H1 (cell line): ENCODE measurements at regions not wholly inside any gene's neighbourhood (a gene's known extent, or its start where the extent isn't known, plus 50 kb on each side); places are given as distances from the start of the nearest gene placed in this dataset.

Source experiments
- CTCF ChIA-PET: fragments of 300-600 bp; sonication (Branson Sonifier 250); formaldehyde crosslinking; loops from one replicate; lab custom pipeline; 2021; ENCODE audit not compliant: partially characterized antibody; lab: Charles Lee
- POLR2A ChIA-PET: fragments of 300-600 bp; sonication (Branson Sonifier 250); formaldehyde crosslinking; loops from one replicate; lab custom pipeline; 2021; ENCODE audit warnings: inconsistent platforms; ENCODE audit not compliant: partially characterized antibody; lab: Charles Lee
- DNase-seq, 2 experiments: peaks; one replicate each; pipeline versions ENCODE4 v3.0.0 to v3.0.0-alpha.2; 2010 to 2022; ENCODE audit warnings: low spot score in 2 of 2, low read depth in 1 of 2, mixed read lengths in 1 of 2
- FAIRE-seq: peaks from 2 replicates; lab custom pipeline; 2011; peaks lifted over from hg19 to GRCh38; lab: Jason Lieb, UNC
- H2AFZ ChIP-seq: 2 replicates; pipeline ENCODE4 v1.8.1; 2012; ENCODE audit warnings: low read length, inconsistent platforms
- H2AK5ac ChIP-seq: 2 replicates; pipeline ENCODE4 v1.6.1; 2013; ENCODE audit warnings: low read depth, low read length
- H2BK120ac ChIP-seq: replicated peaks from 2 replicates; pipeline ENCODE3; 2013; ENCODE audit warnings: low read depth, low read length, inconsistent platforms
- H2BK12ac ChIP-seq: 2 replicates; pipeline ENCODE4 v1.6.1; 2013; ENCODE audit warnings: low read depth, low read length
- H2BK15ac ChIP-seq: 2 replicates; pipeline ENCODE4 v1.6.1; 2013; ENCODE audit warnings: low read length
- H2BK20ac ChIP-seq: 2 replicates; pipeline ENCODE4 v1.6.1; 2013; ENCODE audit warnings: low read length
- H2BK5ac ChIP-seq: 2 replicates; pipeline ENCODE4 v1.6.1; 2013; ENCODE audit warnings: low read depth, low read length
- H3K14ac ChIP-seq: 2 replicates; pipeline ENCODE4 v1.6.1; 2013; ENCODE audit warnings: inconsistent platforms; ENCODE audit not compliant: insufficient read length
- H3K18ac ChIP-seq: 2 replicates; pipeline ENCODE4 v1.6.1; 2013; ENCODE audit warnings: low read length; ENCODE audit errors: extremely low read depth
- H3K23ac ChIP-seq: 2 replicates; pipeline ENCODE4 v1.6.1; 2013; ENCODE audit warnings: inconsistent platforms; ENCODE audit not compliant: insufficient read length
- H3K23me2 ChIP-seq: 2 replicates; pipeline ENCODE4 v1.6.1; 2013; ENCODE audit warnings: low read depth, low read length
- H3K27ac ChIP-seq: 2 replicates; pipeline ENCODE4 v1.6.1; 2011; ENCODE audit warnings: low read depth, low read length, inconsistent platforms
- H3K27me3 ChIP-seq, 4 experiments: replicated peaks in 1 of 4; 1 replicate in 1 of 4; 2 replicates in 3 of 4; pipeline versions ENCODE4 v1.6.1 to v1.8.1; 2011 to 2013; ENCODE audit warnings: low read length in 3 of 4, mild to moderate bottlenecking in 3 of 4, inconsistent platforms in 2 of 4, mixed read lengths in 2 of 4, moderate library complexity in 1 of 4; ENCODE audit not compliant: control insufficient read depth in 3 of 4, insufficient read depth in 3 of 4; ENCODE audit errors: extremely low read depth in 1 of 4
- H3K36me3 ChIP-seq, 4 experiments: 2 replicates each; pipeline versions ENCODE4 v1.6.1 to v1.8.1; 2011 to 2013; ENCODE audit warnings: mild to moderate bottlenecking in 4 of 4, low read length in 3 of 4, moderate library complexity in 2 of 4, control low read depth in 1 of 4, inconsistent platforms in 1 of 4; ENCODE audit not compliant: insufficient read depth in 4 of 4, control insufficient read depth in 2 of 4
- H3K4ac ChIP-seq: replicated peaks from 2 replicates; pipeline ENCODE3; 2013; ENCODE audit warnings: low read length, low read depth, mixed read lengths, inconsistent platforms; ENCODE audit not compliant: insufficient read length
- H3K4me1 ChIP-seq, 4 experiments: replicated peaks in 1 of 4; 1 replicate in 1 of 4; 2 replicates in 3 of 4; pipeline versions ENCODE4 v1.6.1 to v1.8.1; 2011 to 2013; ENCODE audit warnings: low read length in 3 of 4, inconsistent platforms in 2 of 4, mixed read lengths in 1 of 4; ENCODE audit not compliant: insufficient read depth in 4 of 4, control insufficient read depth in 3 of 4
- H3K4me2 ChIP-seq, 2 experiments: 2 replicates each; pipeline versions ENCODE4 v1.6.1 to v1.8.1; 2011 to 2013; ENCODE audit warnings: low read depth in 2 of 2, low read length in 2 of 2, control low read depth in 1 of 2, inconsistent platforms in 1 of 2, mild to moderate bottlenecking in 1 of 2; ENCODE audit not compliant: insufficient read depth in 1 of 2
- H3K4me3 ChIP-seq, 4 experiments: fragments of 200-600, 300-600 bp in 1 of 4; sonication (generic), shearing (Covaris generic), sonication (Bioruptor Twin) in 1 of 4; 2 replicates each; pipeline versions ENCODE4 v1.5.1 to v1.8.1; 2011 to 2016; ENCODE audit warnings: low read length in 4 of 4, low read depth in 3 of 4, control low read depth in 2 of 4, inconsistent platforms in 2 of 4, mild to moderate bottlenecking in 2 of 4, mixed read lengths in 1 of 4, moderate library complexity in 1 of 4; ENCODE audit not compliant: insufficient read depth in 2 of 4; ENCODE audit errors: extremely low read depth in 1 of 4
- H3K56ac ChIP-seq: replicated peaks from 2 replicates; pipeline ENCODE3; 2013; ENCODE audit warnings: low read depth, mild to moderate bottlenecking, mixed read lengths, low read length, inconsistent platforms; ENCODE audit not compliant: insufficient read length
- H3K79me1 ChIP-seq: 2 replicates; pipeline ENCODE4 v1.6.1; 2013; ENCODE audit warnings: low read depth, low read length, control low read depth
- H3K79me2 ChIP-seq, 2 experiments: 2 replicates each; pipeline versions ENCODE4 v1.6.1 to v1.8.1; 2012 to 2013; ENCODE audit warnings: low read length in 2 of 2, mild to moderate bottlenecking in 2 of 2, inconsistent platforms in 1 of 2; ENCODE audit not compliant: insufficient read depth in 2 of 2, control insufficient read depth in 1 of 2
- H3K9ac ChIP-seq, 4 experiments: replicated peaks in 1 of 4; 1 replicate in 1 of 4; 2 replicates in 3 of 4; pipeline versions ENCODE4 v1.6.1 to v1.8.1; 2011 to 2013; ENCODE audit warnings: low read depth in 3 of 4, low read length in 3 of 4, control low read depth in 2 of 4, mild to moderate bottlenecking in 2 of 4, moderate library complexity in 2 of 4, inconsistent platforms in 1 of 4; ENCODE audit errors: extremely low read depth in 1 of 4
- H3K9me3 ChIP-seq, 2 experiments: 2 replicates each; pipeline versions ENCODE4 v1.6.1 to v1.8.1; 2012 to 2013; ENCODE audit warnings: mild to moderate bottlenecking in 2 of 2, moderate library complexity in 2 of 2, control low read depth in 1 of 2, inconsistent platforms in 1 of 2, low read depth in 1 of 2, low read length in 1 of 2, mixed read lengths in 1 of 2; ENCODE audit not compliant: insufficient read depth in 2 of 2
- H4K20me1 ChIP-seq, 2 experiments: replicated peaks in 1 of 2; 2 replicates each; pipeline versions ENCODE3 to v1.8.1; 2011 to 2013; ENCODE audit warnings: inconsistent platforms in 2 of 2, low read length in 2 of 2, mild to moderate bottlenecking in 1 of 2; ENCODE audit not compliant: insufficient read depth in 2 of 2, control insufficient read depth in 1 of 2
- H4K5ac ChIP-seq: 2 replicates; pipeline ENCODE4 v1.6.1; 2013; ENCODE audit warnings: low read length, low read depth, mixed read lengths, inconsistent platforms; ENCODE audit not compliant: insufficient read length
- H4K8ac ChIP-seq: 2 replicates; pipeline ENCODE4 v1.8.0; 2013; ENCODE audit warnings: mild to moderate bottlenecking, moderate library complexity, low read length, inconsistent platforms; ENCODE audit not compliant: insufficient read depth; ENCODE audit errors: extremely low read depth
- H4K91ac ChIP-seq: replicated peaks from 2 replicates; pipeline ENCODE3; 2013; ENCODE audit warnings: low read length, mixed read lengths, inconsistent platforms; ENCODE audit not compliant: insufficient read length
- ATF3 ChIP-seq: IDR thresholded peaks from 2 replicates; pipeline ENCODE4 v1.6.1; 2011; ENCODE audit warnings: low read depth, mild to moderate bottlenecking, low read length; ENCODE audit not compliant: insufficient read depth
- GABPA ChIP-seq: IDR thresholded peaks from 2 replicates; pipeline ENCODE4 v1.6.1; 2011; ENCODE audit warnings: mild to moderate bottlenecking, low read length, moderate library complexity, borderline replicate concordance; ENCODE audit not compliant: insufficient read depth
- HDAC2 ChIP-seq, 2 experiments: fragments of 300-600 bp in 1 of 2; sonication (generic) in 1 of 2; IDR thresholded peaks; 2 replicates each; pipeline ENCODE4 v1.6.1; 2011 to 2012; ENCODE audit warnings: low read depth in 2 of 2, low read length in 2 of 2, mild to moderate bottlenecking in 2 of 2, moderate library complexity in 2 of 2, borderline replicate concordance in 1 of 2, inconsistent platforms in 1 of 2
- HDAC6 ChIP-seq: IDR thresholded peaks from one replicate; pipeline ENCODE4 v1.7.1; 2012; ENCODE audit warnings: low read depth, mild to moderate bottlenecking, inconsistent platforms, low read length, moderate library complexity
- KDM5A ChIP-seq: fragments of 200-600 bp; IDR thresholded peaks from 2 replicates; pipeline ENCODE4 v1.7.1; 2012; ENCODE audit warnings: mild to moderate bottlenecking, low read length, inconsistent platforms, mixed read lengths
- NRF1 ChIP-seq: IDR thresholded peaks from 2 replicates; pipeline ENCODE4 v1.6.1; 2011; ENCODE audit warnings: mild to moderate bottlenecking, low read depth, low read length, improper control_type of control experiment
- PHF8 ChIP-seq: fragments of 200-600 bp; sonication (generic); conservative IDR thresholded peaks from 2 replicates; pipeline ENCODE4 v1.7.1; 2012; ENCODE audit warnings: low read depth, mild to moderate bottlenecking, inconsistent platforms, low read length, moderate library complexity
- RAD21 ChIP-seq, 2 experiments: IDR thresholded peaks in 1 of 2; conservative IDR thresholded peaks in 1 of 2; 2 replicates each; pipeline ENCODE4 v1.6.1; 2011; ENCODE audit warnings: low read depth in 2 of 2, low read length in 2 of 2, improper control_type of control experiment in 1 of 2, inconsistent platforms in 1 of 2, mild to moderate bottlenecking in 1 of 2, moderate library complexity in 1 of 2
- RFX5 ChIP-seq: IDR thresholded peaks from 2 replicates; pipeline ENCODE4 v1.6.1; 2011; ENCODE audit warnings: low read depth, low read length, improper control_type of control experiment, borderline replicate concordance
- RNF2 ChIP-seq: fragments of 200-900, 300-1000 bp; sonication (generic); IDR thresholded peaks from 2 replicates; pipeline ENCODE4 v1.7.1; 2016; ENCODE audit warnings: borderline replicate concordance, low read depth, mild to moderate bottlenecking, antibody characterized with exemption, low read length; ENCODE audit not compliant: poor library complexity, severe bottlenecking; ENCODE audit errors: missing control alignments
- SIX5 ChIP-seq: IDR thresholded peaks from 2 replicates; pipeline ENCODE4 v1.6.1; 2011; ENCODE audit warnings: mild to moderate bottlenecking, low read depth, low read length
- TBP ChIP-seq: IDR thresholded peaks from 2 replicates; pipeline ENCODE4 v1.6.1; 2011; ENCODE audit warnings: low read depth, low read length, improper control_type of control experiment
- WGBS, 2 experiments: shearing (Covaris generic) in 1 of 2; methylation state at CpG; one replicate each; pipeline versions ENCODE4 v1.1.6 to v1.1.7; 2013 to 2015; ENCODE audit warnings: low lambda C conversion rate in 2 of 2, mixed read lengths in 2 of 2, inconsistent platforms in 1 of 2, low coverage in 1 of 2, missing lambda C conversion rate in 1 of 2; ENCODE audit not compliant: insufficient replicate concordance in 2 of 2, insufficient coverage in 1 of 2, insufficient read length in 1 of 2; ENCODE audit errors: extremely low coverage in 1 of 2, missing lambda C conversion rate in 1 of 2; 5-methylcytosine and 5-hydroxymethylcytosine counted together
- TF ChIP-seq, protein P1 (sequence below): IDR thresholded peaks from 2 replicates; pipeline ENCODE4 v1.6.1; 2012; ENCODE audit warnings: inconsistent platforms

GRCh38 chr18:2237706-2238105 lies 333.6 kb downstream of the METTL4 start:
- no peak overlapping the region for H3K56ac ChIP-seq
- no peak overlapping the region for H3K4me2 ChIP-seq
- CTCF ChIA-PET: no interaction called here
- POLR2A ChIA-PET: no interaction called here
- no peaks in the 10 kb centered on the region for H3K9me3 ChIP-seq
- FAIRE-seq (no peak), DNase-seq (no peak)
- no peaks in the 10 kb centered on the region for H3K23me2 ChIP-seq
- no peak overlapping the region for H2BK5ac ChIP-seq
- H2BK20ac ChIP-seq: no peak overlapping the region
- no peak overlapping the region for H3K27ac ChIP-seq
- no peak overlapping the region for H3K4me3 ChIP-seq
- no peak overlapping the region for H2BK15ac ChIP-seq
- no peak overlapping the region for H4K91ac ChIP-seq
- no peak overlapping the region for H3K9ac ChIP-seq
- H3K4ac ChIP-seq: no peak overlapping the region
- H4K20me1 ChIP-seq: no peaks in the 10 kb centered on the region
- no peak overlapping the region for H4K5ac ChIP-seq
- H2AK5ac ChIP-seq: no peak overlapping the region
- no peak overlapping the region for H2AFZ ChIP-seq
- H3K79me1 ChIP-seq: no peaks in the 10 kb centered on the region
- H3K4me1 ChIP-seq: no peaks in the 10 kb centered on the region
- no peaks in the 10 kb centered on the region for H3K27me3 ChIP-seq
- WGBS, 2 experiments: 94% methylated on average over 7 of the region's 7 CpGs; no CpG with 5 or more reads in 1 of the 2 experiments
- H4K8ac ChIP-seq: no peak overlapping the region
- H3K18ac ChIP-seq: no peak overlapping the region
- H2BK120ac ChIP-seq: no peak overlapping the region
- no peak overlapping the region for H2BK12ac ChIP-seq
- no peaks in the 10 kb centered on the region for H3K79me2 ChIP-seq
- no peak overlapping the region for H3K14ac ChIP-seq
- no peak overlapping the region for H3K23ac ChIP-seq
- no peaks in the 10 kb centered on the region for H3K36me3 ChIP-seq
- TF ChIP-seq RNF2 (no peak), HDAC6 (no peak), SIX5 (no peak), PHF8 (no peak), ATF3 (no peak), RFX5 (no peak), TBP (no peak), NRF1 (no peak), KDM5A (no peak), HDAC2 (IDR thresholded peaks at IDR 0.05; ENCODE audit: borderline replicate concordance in 1 of 2, low read depth in 2 of 2, low read length in 2 of 2) (no peak), GABPA (no peak), RAD21 (IDR thresholded peaks at IDR 0.05 in 1 of 2, conservative IDR thresholded peaks at IDR 0.05 in 1 of 2; ENCODE audit: low read depth in 2 of 2, low read length in 2 of 2) (no peak)
- TF ChIP-seq, protein P1, sequence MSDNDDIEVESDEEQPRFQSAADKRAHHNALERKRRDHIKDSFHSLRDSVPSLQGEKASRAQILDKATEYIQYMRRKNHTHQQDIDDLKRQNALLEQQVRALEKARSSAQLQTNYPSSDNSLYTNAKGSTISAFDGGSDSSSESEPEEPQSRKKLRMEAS: no peak
